Gastroesophageal sphincter (tissue), 3 donors: ENCODE measurements at regions not wholly inside any gene's neighbourhood (a gene's known extent, or its start where the extent isn't known, plus 50 kb on each side); places are given as distances from the start of the nearest gene placed in this dataset.

ENCODE experiments used
- POLR2A ChIP-seq, 2 donors: fragments of 450-650 bp; IDR thresholded peaks; one replicate each; pipeline ENCODE4 v1.6.1; 2017; ENCODE audit warnings: antibody characterized with exemption in 2 of 2, mild to moderate bottlenecking in 2 of 2, moderate library complexity in 1 of 2
- TF ChIP-seq, protein P1 (sequence below), 4 experiments: fragments of 200-600 bp in 2 of 4; fragments of 450-650 bp in 2 of 4; sonication (generic) in 1 of 4; IDR thresholded peaks; one replicate each; pipeline ENCODE4 v1.5.1; 2017 to 2019; ENCODE audit warnings: antibody characterized with exemption in 4 of 4, mild to moderate bottlenecking in 2 of 4, moderate library complexity in 2 of 4

DNA sequence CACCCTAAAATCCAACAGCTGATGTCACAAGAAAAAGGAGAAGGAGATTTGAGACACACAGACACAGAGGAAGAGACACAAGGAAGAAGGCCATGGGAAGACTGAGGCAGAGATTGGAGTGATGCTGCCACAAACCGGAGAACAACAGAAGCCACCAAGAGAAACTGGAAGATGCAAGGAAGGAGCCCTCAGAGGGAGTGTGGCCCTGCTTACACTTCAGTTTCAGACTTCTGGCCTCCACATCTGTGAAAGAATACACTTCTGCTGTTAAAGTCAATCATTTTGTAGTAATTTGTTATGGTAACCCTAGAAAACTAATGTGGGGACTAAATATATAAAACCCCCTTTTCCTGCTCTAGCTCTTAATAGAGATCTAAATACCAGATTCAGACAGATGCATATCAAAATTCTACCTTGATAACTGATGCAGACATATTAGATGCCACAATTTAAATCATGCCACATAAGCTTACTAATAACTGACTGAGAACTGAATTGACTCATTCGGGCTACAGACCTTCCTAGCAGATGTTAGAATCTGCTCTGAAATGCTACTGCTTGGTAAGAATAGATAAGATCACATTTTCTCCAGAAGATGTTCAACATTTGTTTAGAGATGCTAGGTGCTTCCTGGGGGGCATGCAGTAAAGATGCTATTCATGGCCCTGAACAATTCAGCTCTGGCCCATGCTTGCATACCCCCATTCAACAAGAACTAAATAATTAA, 113.1 kb upstream of the CCND2 start:
- no peak for TF ChIP-seq POLR2A (IDR thresholded peaks at IDR 0.05)
- TF ChIP-seq, protein P1, sequence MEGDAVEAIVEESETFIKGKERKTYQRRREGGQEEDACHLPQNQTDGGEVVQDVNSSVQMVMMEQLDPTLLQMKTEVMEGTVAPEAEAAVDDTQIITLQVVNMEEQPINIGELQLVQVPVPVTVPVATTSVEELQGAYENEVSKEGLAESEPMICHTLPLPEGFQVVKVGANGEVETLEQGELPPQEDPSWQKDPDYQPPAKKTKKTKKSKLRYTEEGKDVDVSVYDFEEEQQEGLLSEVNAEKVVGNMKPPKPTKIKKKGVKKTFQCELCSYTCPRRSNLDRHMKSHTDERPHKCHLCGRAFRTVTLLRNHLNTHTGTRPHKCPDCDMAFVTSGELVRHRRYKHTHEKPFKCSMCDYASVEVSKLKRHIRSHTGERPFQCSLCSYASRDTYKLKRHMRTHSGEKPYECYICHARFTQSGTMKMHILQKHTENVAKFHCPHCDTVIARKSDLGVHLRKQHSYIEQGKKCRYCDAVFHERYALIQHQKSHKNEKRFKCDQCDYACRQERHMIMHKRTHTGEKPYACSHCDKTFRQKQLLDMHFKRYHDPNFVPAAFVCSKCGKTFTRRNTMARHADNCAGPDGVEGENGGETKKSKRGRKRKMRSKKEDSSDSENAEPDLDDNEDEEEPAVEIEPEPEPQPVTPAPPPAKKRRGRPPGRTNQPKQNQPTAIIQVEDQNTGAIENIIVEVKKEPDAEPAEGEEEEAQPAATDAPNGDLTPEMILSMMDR (IDR thresholded peaks at IDR 0.05): no peak
